Spleen (tissue), 7 donors: ENCODE measurements at regions not wholly inside any gene's neighbourhood (a gene's known extent, or its start where the extent isn't known, plus 50 kb on each side); places are given as distances from the start of the nearest gene placed in this dataset.

Experiments
- POLR2A ChIP-seq, 3 donors: fragments of 450-650 bp; IDR thresholded peaks; one replicate each; pipeline ENCODE4 v1.5.1; 2017; ENCODE audit warnings: antibody characterized with exemption in 3 of 3, mild to moderate bottlenecking in 1 of 3
- TF ChIP-seq, protein P1 (sequence below), 11 experiments: fragments of 200-600 bp in 7 of 11; fragments of 450-650 bp in 4 of 11; sonication (generic) in 4 of 11; IDR thresholded peaks in 8 of 11; conservative IDR thresholded peaks in 3 of 11; 1 replicate in 7 of 11; 2 replicates in 4 of 11; pipeline versions ENCODE4 v1.4.0 to v1.8.0; 2016 to 2021; ENCODE audit warnings: antibody characterized with exemption in 11 of 11, inconsistent platforms in 4 of 11, mild to moderate bottlenecking in 1 of 11
- donor health status: DM: no; HTN: no; CAD: no; lungs with moderate emphysema.
- donor health status: DM: no; HTN: no; CAD: no.
- donor health status: DM: no; HTN: no; CAD: no.

DNA sequence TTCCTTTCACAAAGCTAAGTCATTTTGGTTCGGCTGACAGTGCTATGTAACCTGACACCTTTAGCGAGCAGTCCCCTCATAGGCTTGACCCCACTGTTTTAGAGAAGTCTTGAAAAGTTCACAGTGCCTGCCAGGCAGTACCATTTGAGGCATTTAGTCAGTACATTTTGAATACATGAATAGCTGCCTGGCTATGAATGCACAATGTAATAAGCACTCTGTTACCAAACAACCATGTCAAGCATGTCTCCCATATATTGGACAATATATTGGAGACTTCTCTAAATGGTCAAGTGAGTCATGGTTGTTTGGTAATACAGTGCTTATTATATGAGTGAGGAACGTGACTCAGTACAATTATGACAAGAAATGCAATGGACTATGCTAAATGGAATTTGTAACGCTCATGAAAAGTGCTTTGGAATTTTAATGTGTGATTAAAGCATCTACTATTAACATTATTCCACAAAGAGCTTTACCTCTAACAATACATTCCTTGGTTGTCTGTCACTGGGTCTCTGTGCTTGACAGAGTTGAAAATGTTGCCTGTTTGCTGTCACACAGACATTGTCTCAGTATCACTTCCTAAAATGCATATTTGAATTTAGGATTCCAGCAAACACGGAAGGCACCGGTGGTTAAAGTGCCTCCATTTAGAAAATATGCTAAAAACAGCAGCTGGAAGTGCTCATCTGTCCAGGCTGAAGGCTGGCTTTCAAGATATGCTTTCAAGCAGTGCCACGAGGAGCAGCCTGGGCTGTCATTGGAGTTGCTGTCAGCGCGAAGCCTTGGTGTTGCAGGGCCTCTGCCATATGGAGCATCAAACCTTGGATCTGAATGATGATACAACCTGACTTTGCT is 458.6 kb downstream of the FBXO15 start:
- TF ChIP-seq, protein P1, sequence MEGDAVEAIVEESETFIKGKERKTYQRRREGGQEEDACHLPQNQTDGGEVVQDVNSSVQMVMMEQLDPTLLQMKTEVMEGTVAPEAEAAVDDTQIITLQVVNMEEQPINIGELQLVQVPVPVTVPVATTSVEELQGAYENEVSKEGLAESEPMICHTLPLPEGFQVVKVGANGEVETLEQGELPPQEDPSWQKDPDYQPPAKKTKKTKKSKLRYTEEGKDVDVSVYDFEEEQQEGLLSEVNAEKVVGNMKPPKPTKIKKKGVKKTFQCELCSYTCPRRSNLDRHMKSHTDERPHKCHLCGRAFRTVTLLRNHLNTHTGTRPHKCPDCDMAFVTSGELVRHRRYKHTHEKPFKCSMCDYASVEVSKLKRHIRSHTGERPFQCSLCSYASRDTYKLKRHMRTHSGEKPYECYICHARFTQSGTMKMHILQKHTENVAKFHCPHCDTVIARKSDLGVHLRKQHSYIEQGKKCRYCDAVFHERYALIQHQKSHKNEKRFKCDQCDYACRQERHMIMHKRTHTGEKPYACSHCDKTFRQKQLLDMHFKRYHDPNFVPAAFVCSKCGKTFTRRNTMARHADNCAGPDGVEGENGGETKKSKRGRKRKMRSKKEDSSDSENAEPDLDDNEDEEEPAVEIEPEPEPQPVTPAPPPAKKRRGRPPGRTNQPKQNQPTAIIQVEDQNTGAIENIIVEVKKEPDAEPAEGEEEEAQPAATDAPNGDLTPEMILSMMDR (IDR thresholded peaks at IDR 0.05 in 8 of 11, conservative IDR thresholded peaks at IDR 0.05 in 3 of 11) = no peak
- no peak for TF ChIP-seq POLR2A (IDR thresholded peaks at IDR 0.05)
